ENCODE measurements at regions not wholly inside any gene's neighbourhood (a gene's known extent, or its start where the extent isn't known, plus 50 kb on each side); places are given as distances from the start of the nearest gene placed in this dataset.

GRCh38 chr11:130671801-130672700, 223.6 kb downstream of the ADAMTS15 start:
- H3K4me3 ChIP-seq (ENCODE audit: low read depth, low read length), result no peak overlapping the region
- no peak for TF ChIP-seq CTCF (IDR thresholded peaks at IDR 0.05; ENCODE audit: insufficient read depth, low read length, missing control alignments)
- CTCF ChIA-PET, result interaction anchor here (0.8 to 5.5 kb wide), 6 partner anchors 10 to 240 kb away, joined by 3 to 26 read pairs (median 4); no protein-coding TSS in a partner anchor
- POLR2A ChIA-PET, result interaction anchor here (1.8 kb wide), 1 partner anchor 21 kb away, joined by 4 read pairs; no protein-coding TSS in a partner anchor
- peak; percentile 77 for DNase-seq (ENCODE audit: low read depth, low spot score)

GRCh38 chr11:130672911-130673310, 224.5 kb downstream of the ADAMTS15 start:
- CTCF ChIA-PET, result interaction anchor here (5.5 kb wide), 1 partner anchor 238 kb away, joined by 26 read pairs; no protein-coding TSS in a partner anchor
- no peak overlapping the region for H3K4me3 ChIP-seq (ENCODE audit: low read depth, low read length)
- no peak for TF ChIP-seq CTCF (IDR thresholded peaks at IDR 0.05; ENCODE audit: insufficient read depth, low read length, missing control alignments)
- POLR2A ChIA-PET, result interaction anchor here (1.8 kb wide), 1 partner anchor 22 kb away, joined by 4 read pairs; no protein-coding TSS in a partner anchor
- no peak for DNase-seq (ENCODE audit: low read depth, low spot score)

GRCh38 chr11:130673698-130674097, 225.3 kb downstream of the ADAMTS15 start:
- CTCF ChIA-PET, result interaction anchor here (0.9 to 5.5 kb wide), 5 partner anchors 21 to 239 kb away, joined by 3 to 26 read pairs (median 4); no protein-coding TSS in a partner anchor
- no peak for TF ChIP-seq CTCF (IDR thresholded peaks at IDR 0.05; ENCODE audit: insufficient read depth, low read length, missing control alignments)
- POLR2A ChIA-PET, result no interaction called here
- H3K4me3 ChIP-seq (ENCODE audit: low read depth, low read length), result no peak overlapping the region
- no peak for DNase-seq (ENCODE audit: low read depth, low spot score)

- TF ChIP-seq CTCF (IDR thresholded peaks at IDR 0.05; ENCODE audit: insufficient read depth, low read length, missing control alignments), result no peak
- no peak for DNase-seq (ENCODE audit: low read depth, low spot score)
- ChIA-PET CTCF (interaction anchor here (0.6 to 5.5 kb wide), 9 partner anchors 9 to 242 kb away, joined by 3 to 26 read pairs (median 3); no protein-coding TSS in a partner anchor), POLR2A (interaction anchor here (1.2 kb wide), 1 partner anchor 28 kb away, joined by 3 read pairs; no protein-coding TSS in a partner anchor)
- no peak overlapping the region for H3K4me3 ChIP-seq (ENCODE audit: low read depth, low read length)
These were observed 226.4 kb downstream of the ADAMTS15 start for GRCh38 chr11:130674686-130675308.

GRCh38 chr11:130675371-130675821, 227.0 kb downstream of the ADAMTS15 start:
- ChIA-PET POLR2A (interaction anchor here (1.2 kb wide), 1 partner anchor 28 kb away, joined by 3 read pairs; no protein-coding TSS in a partner anchor), CTCF (interaction anchor here (0.6 to 5.5 kb wide), 7 partner anchors 9 to 243 kb away, joined by 3 to 26 read pairs (median 4); no protein-coding TSS in a partner anchor)
- DNase-seq (ENCODE audit: low read depth, low spot score), result no peak
- no peak overlapping the region for H3K4me3 ChIP-seq (ENCODE audit: low read depth, low read length)
- TF ChIP-seq CTCF (IDR thresholded peaks at IDR 0.05; ENCODE audit: insufficient read depth, low read length, missing control alignments), result no peak
